IMR-90 (cell line): ENCODE measurements at regions not wholly inside any gene's neighbourhood (a gene's known extent, or its start where the extent isn't known, plus 50 kb on each side); places are given as distances from the start of the nearest gene placed in this dataset.

Experiments
- ATAC-seq: fragments of 200-7000 bp; cut with Tn5 transposase; 2 replicates; pipeline ENCODE4 v1.9.1; 2020; ENCODE audit warnings: low read depth, mild to moderate bottlenecking, moderate library complexity
- BruUV-seq: library from RNA; stranded (reverse); fragments of 400-500 nt; replicated peaks from 2 replicates; lab custom pipeline; 2021; lab: Mats Ljungman, UMichigan
- CTCF ChIA-PET: fragments of 300-600 bp; formaldehyde crosslinking; extraction: SDS; loops from one replicate; lab custom pipeline; 2021; ENCODE audit warnings: antibody characterized with exemption; lab: Yijun Ruan, JAX
- POLR2A ChIA-PET: fragments of 300-600 bp; sonication (Branson Sonifier 250); formaldehyde crosslinking; loops from one replicate; lab custom pipeline; 2022; ENCODE audit warnings: antibody characterized with exemption; ENCODE audit not compliant: unreplicated experiment; lab: Charles Lee
- DNase-seq: peaks from one replicate; pipeline ENCODE4 v3.0.0; 2013
- H2AFZ ChIP-seq: replicated peaks from 2 replicates; pipeline ENCODE3; 2013; ENCODE audit warnings: low read length, mild to moderate bottlenecking; ENCODE audit not compliant: poor library complexity
- H2AK5ac ChIP-seq: 2 replicates; pipeline ENCODE4 v1.6.1; 2013; ENCODE audit warnings: low read depth, low read length, inconsistent platforms
- H2AK9ac ChIP-seq: replicated peaks from 2 replicates; pipeline ENCODE3; 2013; ENCODE audit warnings: mild to moderate bottlenecking, low read depth, low read length, moderate library complexity; ENCODE audit not compliant: poor library complexity
- H2BK120ac ChIP-seq: 2 replicates; pipeline ENCODE4 v1.6.1; 2013; ENCODE audit warnings: low read depth, low read length, inconsistent platforms
- H2BK15ac ChIP-seq: 3 replicates; pipeline ENCODE4 v1.6.1; 2013; ENCODE audit warnings: low read depth, low read length, inconsistent platforms
- H2BK20ac ChIP-seq: 2 replicates; pipeline ENCODE4 v1.6.1; 2013; ENCODE audit warnings: low read depth, mild to moderate bottlenecking, inconsistent platforms, low read length, moderate library complexity
- H2BK5ac ChIP-seq: 2 replicates; pipeline ENCODE4 v1.6.1; 2013; ENCODE audit warnings: mild to moderate bottlenecking, low read depth, low read length, inconsistent platforms; ENCODE audit not compliant: poor library complexity, severe bottlenecking
- H3K14ac ChIP-seq: replicated peaks from 2 replicates; pipeline ENCODE4 v1.6.1; 2013; ENCODE audit warnings: low read depth, low read length, inconsistent platforms
- H3K18ac ChIP-seq: 2 replicates; pipeline ENCODE4 v1.6.1; 2013; ENCODE audit warnings: low read depth, low read length, control low read depth
- H3K23ac ChIP-seq: 2 replicates; pipeline ENCODE4 v1.6.1; 2013; ENCODE audit warnings: low read depth, low read length, inconsistent platforms
- H3K27ac ChIP-seq: 2 replicates; pipeline ENCODE4 v1.5.1; 2013; ENCODE audit warnings: mild to moderate bottlenecking, control low read depth, low read length; ENCODE audit not compliant: insufficient read depth
- H3K27me3 ChIP-seq: 2 replicates; pipeline ENCODE4 v1.6.1; 2013; ENCODE audit warnings: low read length; ENCODE audit not compliant: control insufficient read depth, insufficient read depth
- H3K36me3 ChIP-seq: 2 replicates; pipeline ENCODE4 v1.6.1; 2013; ENCODE audit warnings: low read length, mixed read lengths; ENCODE audit not compliant: control insufficient read depth, insufficient read depth
- H3K4ac ChIP-seq: 2 replicates; pipeline ENCODE4 v1.6.1; 2013; ENCODE audit warnings: low read depth, low read length, inconsistent platforms
- H3K4me1 ChIP-seq: 2 replicates; pipeline ENCODE4 v1.6.1; 2013; ENCODE audit warnings: low read length, mixed read lengths; ENCODE audit not compliant: control insufficient read depth, insufficient read depth
- H3K4me2 ChIP-seq: 2 replicates; pipeline ENCODE4 v1.6.1; 2013; ENCODE audit warnings: low read depth, mild to moderate bottlenecking, control low read depth, low read length, moderate library complexity
- H3K4me3 ChIP-seq: 2 replicates; pipeline ENCODE4 v1.5.1; 2013; ENCODE audit warnings: low read depth, mild to moderate bottlenecking, control low read depth, low read length, moderate library complexity; ENCODE audit not compliant: insufficient read depth
- H3K56ac ChIP-seq: 2 replicates; pipeline ENCODE4 v1.6.1; 2013; ENCODE audit warnings: low read length, inconsistent platforms; ENCODE audit not compliant: insufficient read depth; ENCODE audit errors: extremely low read depth
- H3K79me1 ChIP-seq, 2 experiments: 2 replicates each; pipeline ENCODE4 v1.6.1; 2013; ENCODE audit warnings: low read length in 2 of 2, inconsistent platforms in 1 of 2, low read depth in 1 of 2
- H3K9ac ChIP-seq: 2 replicates; pipeline ENCODE4 v1.6.1; 2013; ENCODE audit warnings: low read depth, low read length, control low read depth
- H3K9me1 ChIP-seq: 2 replicates; pipeline ENCODE4 v1.6.1; 2013; ENCODE audit warnings: low read length, inconsistent platforms; ENCODE audit not compliant: insufficient read depth
- H3K9me3 ChIP-seq: 2 replicates; pipeline ENCODE4 v1.6.1; 2013; ENCODE audit warnings: low read length; ENCODE audit not compliant: control insufficient read depth, insufficient read depth
- H4K20me1 ChIP-seq: 2 replicates; pipeline ENCODE4 v1.6.1; 2013; ENCODE audit warnings: low read length, inconsistent platforms; ENCODE audit not compliant: insufficient read depth
- H4K5ac ChIP-seq: 2 replicates; pipeline ENCODE4 v1.6.1; 2013; ENCODE audit warnings: mild to moderate bottlenecking, low read depth, low read length, control low read depth
- H4K8ac ChIP-seq, 2 experiments: 2 replicates each; pipeline ENCODE4 v1.6.1; 2013; ENCODE audit warnings: low read depth in 2 of 2, low read length in 2 of 2, control low read depth in 1 of 2, inconsistent platforms in 1 of 2
- H4K91ac ChIP-seq: 2 replicates; pipeline ENCODE4 v1.6.1; 2013; ENCODE audit warnings: low read depth, low read length, inconsistent platforms; ENCODE audit not compliant: insufficient read depth
- CEBPB ChIP-seq: IDR thresholded peaks from 2 replicates; pipeline ENCODE4 v1.6.1; 2012; ENCODE audit warnings: low read depth, low read length, improper control_type of control experiment
- MAZ ChIP-seq: IDR thresholded peaks from 2 replicates; pipeline ENCODE4 v1.6.1; 2012; ENCODE audit warnings: low read depth, mild to moderate bottlenecking, low read length, improper control_type of control experiment, moderate library complexity, borderline replicate concordance
- MXI1 ChIP-seq: IDR thresholded peaks from 2 replicates; pipeline ENCODE4 v1.6.1; 2012; ENCODE audit warnings: low read depth, mild to moderate bottlenecking, low read length, moderate library complexity, borderline replicate concordance
- POLR2A ChIP-seq: IDR thresholded peaks from 2 replicates; pipeline ENCODE4 v1.6.1; 2012; ENCODE audit warnings: mild to moderate bottlenecking, low read depth, low read length
- SMC3 ChIP-seq: fragments of 150-350 bp; IDR thresholded peaks from 2 replicates; pipeline ENCODE4 v1.6.1; 2016; ENCODE audit warnings: low read depth, mild to moderate bottlenecking, antibody characterized with exemption, low read length, moderate library complexity
- WGBS, 2 experiments: methylation state at CpG; one replicate each; pipeline versions ENCODE4 v1.1.5 to v1.1.7; 2013; ENCODE audit warnings: missing lambda C conversion rate in 2 of 2; ENCODE audit not compliant: insufficient read length in 1 of 2; ENCODE audit errors: extremely low coverage in 2 of 2; 5-methylcytosine and 5-hydroxymethylcytosine counted together
- dilution Hi-C: fragments of 300-500 bp; cut with HindIII; formaldehyde crosslinking; loops from one replicate; pipeline ENCODE4 v1.14.3; 2018; ENCODE audit warnings: low sequenced_read_pairs; ENCODE audit not compliant: unreplicated experiment
- in situ Hi-C: fragments of 300-500 bp; cut with MboI; formaldehyde crosslinking; loops from 3 replicates; pipeline ENCODE4 v1.14.3; 2019; ENCODE audit warnings: low sequenced_read_pairs, inconsistent platforms, mixed read lengths
- intact Hi-C: fragments of 100-400 bp; cut with micrococcal nuclease; formaldehyde crosslinking; loops from 2 replicates; pipeline ENCODE4 v1.10.0; 2022
- TF ChIP-seq, protein P1 (sequence below): fragments of 150-350 bp; IDR thresholded peaks from 2 replicates; pipeline ENCODE4 v1.6.1; 2017; ENCODE audit warnings: mild to moderate bottlenecking, antibody characterized with exemption, low read length, low read depth

DNA sequence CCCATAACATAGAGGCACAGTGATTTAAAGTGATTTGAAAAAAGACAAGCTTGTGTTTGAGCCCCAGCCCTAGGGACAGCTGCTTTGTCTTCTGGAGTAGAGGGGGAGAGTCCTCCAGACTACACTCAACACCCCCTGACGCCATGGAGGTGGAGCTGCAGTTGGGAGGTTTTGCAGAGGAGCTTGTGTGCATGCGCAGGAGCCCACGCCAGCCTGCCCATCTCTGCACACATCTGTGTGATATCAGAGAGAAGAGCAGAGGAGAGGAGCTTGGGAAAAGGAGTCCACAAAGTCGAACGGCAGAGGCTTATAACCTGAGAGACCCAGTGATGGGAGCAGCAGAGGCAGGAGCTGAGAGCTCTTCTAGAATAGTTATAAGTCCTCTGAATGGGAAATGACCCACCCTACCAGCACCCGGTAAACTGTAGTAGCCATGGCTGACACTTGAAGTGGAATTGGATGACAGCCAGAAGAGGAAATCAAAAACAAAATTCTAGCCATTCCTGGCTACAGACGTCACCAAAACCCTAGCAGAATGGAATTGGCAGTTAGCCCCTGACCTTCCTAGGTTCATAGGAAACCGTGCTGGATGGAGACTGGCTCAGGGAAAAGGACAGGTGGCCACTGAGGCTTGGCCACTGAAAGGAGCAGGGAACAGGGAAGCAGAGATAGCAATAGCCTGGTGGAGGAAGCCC, 185.1 kb upstream of the VASH1 start:
- Histone ChIP-seq H2BK15ac (no peak overlapping the region), H3K9ac (no peak overlapping the region), H4K20me1 (no peaks in the 10 kb centered on the region), H3K4me1 (no peaks in the 10 kb centered on the region), H2AK5ac (no peak overlapping the region), H4K5ac (no peak overlapping the region), H3K56ac (no peak overlapping the region), H3K36me3 (no peaks in the 10 kb centered on the region), H3K23ac (no peak overlapping the region), H3K18ac (no peak overlapping the region), H2BK120ac (no peak overlapping the region), H3K4me3 (no peak overlapping the region), H2AK9ac (no peak overlapping the region), H3K9me3 (no peaks in the 10 kb centered on the region), H3K4ac (no peak overlapping the region), H3K27me3 (no peaks in the 10 kb centered on the region), H2BK5ac (no peak overlapping the region), H3K27ac (no peak overlapping the region), H2AFZ (no peak overlapping the region), H3K9me1 (no peaks in the 10 kb centered on the region), H2BK20ac (no peak overlapping the region), H3K79me1 (no peaks in the 10 kb centered on the region), H3K14ac (no peak overlapping the region), H4K8ac (no peak overlapping the region), H4K91ac (no peak overlapping the region), H3K4me2 (no peak overlapping the region)
- dilution Hi-C loops (no loop called here), in situ Hi-C loops (no loop called here), intact Hi-C loops (no loop called here)
- TF ChIP-seq, protein P1, sequence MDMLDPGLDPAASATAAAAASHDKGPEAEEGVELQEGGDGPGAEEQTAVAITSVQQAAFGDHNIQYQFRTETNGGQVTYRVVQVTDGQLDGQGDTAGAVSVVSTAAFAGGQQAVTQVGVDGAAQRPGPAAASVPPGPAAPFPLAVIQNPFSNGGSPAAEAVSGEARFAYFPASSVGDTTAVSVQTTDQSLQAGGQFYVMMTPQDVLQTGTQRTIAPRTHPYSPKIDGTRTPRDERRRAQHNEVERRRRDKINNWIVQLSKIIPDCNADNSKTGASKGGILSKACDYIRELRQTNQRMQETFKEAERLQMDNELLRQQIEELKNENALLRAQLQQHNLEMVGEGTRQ, result no peak
- TF ChIP-seq MXI1, result no peak
- no peak for TF ChIP-seq MAZ
- no peak for TF ChIP-seq CEBPB
- TF ChIP-seq POLR2A, result no peak
- TF ChIP-seq SMC3, result no peak
- ATAC-seq (no peak), DNase-seq (peak; percentile 1)
- no TSS peak for BruUV-seq
- WGBS, 2 experiments, result 0% methylated on average over 1 of the region's 8 CpGs; no CpG with 5 or more reads in 1 of the 2 experiments
- CTCF ChIA-PET, result no interaction called here
- POLR2A ChIA-PET, result no interaction called here
